ENCODE measurements at regions not wholly inside any gene's neighbourhood (a gene's known extent, or its start where the extent isn't known, plus 50 kb on each side); places are given as distances from the start of the nearest gene placed in this dataset.

DNA sequence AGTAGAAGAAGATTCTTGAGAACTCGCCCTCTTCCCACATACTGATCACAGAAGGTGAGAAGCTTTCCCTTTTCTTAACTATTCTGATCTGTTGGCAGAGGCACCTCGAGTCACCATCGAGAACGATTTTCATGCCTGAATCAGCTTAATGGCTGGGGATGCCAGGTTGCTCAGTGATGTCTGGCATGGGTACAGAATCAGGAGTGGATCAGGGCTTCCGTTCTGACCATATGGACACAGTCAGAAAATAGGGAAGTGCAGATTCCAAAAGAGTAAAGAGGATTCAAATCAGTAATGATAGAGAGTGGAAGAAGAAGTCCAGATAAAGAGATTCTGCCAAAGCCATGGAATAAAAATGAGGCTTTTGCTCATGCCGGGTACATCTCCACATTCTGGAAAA, 52.0 kb upstream of the GRB10 start:
- no peak for ATAC-seq (ENCODE audit: low FRiP score in 2 of 2)
- Histone ChIP-seq H3K36me3 (no peaks in the 10 kb centered on the region), H3K27ac (no peak overlapping the region), H3K4me1 (no peaks in the 10 kb centered on the region), H3K9me3 (no peaks in the 10 kb centered on the region), H3K27me3 (no peaks in the 10 kb centered on the region), H3K4me3 (no peak overlapping the region)
- TF ChIP-seq, protein P1, sequence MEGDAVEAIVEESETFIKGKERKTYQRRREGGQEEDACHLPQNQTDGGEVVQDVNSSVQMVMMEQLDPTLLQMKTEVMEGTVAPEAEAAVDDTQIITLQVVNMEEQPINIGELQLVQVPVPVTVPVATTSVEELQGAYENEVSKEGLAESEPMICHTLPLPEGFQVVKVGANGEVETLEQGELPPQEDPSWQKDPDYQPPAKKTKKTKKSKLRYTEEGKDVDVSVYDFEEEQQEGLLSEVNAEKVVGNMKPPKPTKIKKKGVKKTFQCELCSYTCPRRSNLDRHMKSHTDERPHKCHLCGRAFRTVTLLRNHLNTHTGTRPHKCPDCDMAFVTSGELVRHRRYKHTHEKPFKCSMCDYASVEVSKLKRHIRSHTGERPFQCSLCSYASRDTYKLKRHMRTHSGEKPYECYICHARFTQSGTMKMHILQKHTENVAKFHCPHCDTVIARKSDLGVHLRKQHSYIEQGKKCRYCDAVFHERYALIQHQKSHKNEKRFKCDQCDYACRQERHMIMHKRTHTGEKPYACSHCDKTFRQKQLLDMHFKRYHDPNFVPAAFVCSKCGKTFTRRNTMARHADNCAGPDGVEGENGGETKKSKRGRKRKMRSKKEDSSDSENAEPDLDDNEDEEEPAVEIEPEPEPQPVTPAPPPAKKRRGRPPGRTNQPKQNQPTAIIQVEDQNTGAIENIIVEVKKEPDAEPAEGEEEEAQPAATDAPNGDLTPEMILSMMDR (IDR thresholded peaks at IDR 0.05), result no peak
- DNase-seq, result no peak
- 84 to 90% methylated on average over 6 of the region's 6 CpGs for WGBS, 2 donors

DNA sequence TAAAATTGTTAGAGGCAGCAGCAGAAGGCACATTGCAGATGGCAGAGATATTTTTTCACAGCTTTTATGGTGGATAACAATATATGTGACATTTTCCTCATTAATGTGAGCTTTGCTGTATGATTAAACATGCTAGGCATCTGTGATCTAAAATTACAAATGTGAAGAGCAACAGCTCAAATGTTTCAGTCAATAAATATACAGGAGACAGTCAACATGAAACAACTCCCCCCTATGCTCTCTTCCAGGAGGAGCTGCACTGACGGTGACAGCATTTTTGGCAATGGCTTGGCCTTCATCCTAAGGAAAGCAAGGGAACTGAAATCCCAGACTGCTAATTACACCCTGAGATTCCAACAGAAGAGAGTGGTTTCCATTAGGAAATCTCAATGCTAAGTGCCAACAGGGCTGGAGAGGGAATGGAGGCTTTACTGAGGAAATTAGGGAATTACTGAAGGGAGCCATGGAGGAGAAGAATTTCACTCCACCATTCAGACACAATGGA, 51.4 kb upstream of the GRB10 start:
- Histone ChIP-seq H3K36me3 (no peaks in the 10 kb centered on the region), H3K27ac (no peak overlapping the region), H3K9me3 (no peaks in the 10 kb centered on the region), H3K27me3 (no peaks in the 10 kb centered on the region), H3K4me3 (no peak overlapping the region), H3K4me1 (no peaks in the 10 kb centered on the region)
- WGBS, 2 donors, result 79 to 81% methylated on average over 1 of the region's 1 CpG
- DNase-seq (no peak), ATAC-seq (ENCODE audit: low FRiP score in 2 of 2) (no peak)
- no peak for TF ChIP-seq POLR2AphosphoS5 (IDR thresholded peaks at IDR 0.05)
- TF ChIP-seq, protein P1 (IDR thresholded peaks at IDR 0.05), result no peak
- no peak for TF ChIP-seq POLR2A (IDR thresholded peaks at IDR 0.05)
- no peak for TF ChIP-seq EP300 (IDR thresholded peaks at IDR 0.05)

DNA sequence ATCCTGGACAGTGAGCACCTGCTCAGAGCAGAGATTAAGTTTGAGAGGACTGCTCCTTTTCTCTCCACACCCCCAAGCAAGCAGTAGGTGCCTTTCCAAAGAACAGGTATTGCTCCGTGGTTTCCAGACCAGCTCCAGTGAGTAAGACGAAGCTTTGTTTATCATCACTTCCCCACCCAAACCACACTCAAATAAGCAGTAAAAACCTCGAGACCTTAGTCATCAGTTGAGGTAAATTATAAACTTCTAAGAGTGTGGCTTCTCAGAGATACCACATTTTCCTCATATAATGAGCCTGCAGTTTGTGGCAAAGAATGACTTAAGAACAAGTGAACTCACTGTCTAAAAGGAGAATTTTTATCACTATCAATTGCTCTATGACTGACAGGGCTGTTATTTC, 50.0 kb upstream of the GRB10 start:
- ATAC-seq (ENCODE audit: low FRiP score in 2 of 2) (no peak), DNase-seq (no peak)
- Histone ChIP-seq H3K4me3 (no peak overlapping the region), H3K36me3 (no peaks in the 10 kb centered on the region), H3K27me3 (no peaks in the 10 kb centered on the region), H3K9me3 (no peaks in the 10 kb centered on the region), H3K27ac (no peak overlapping the region), H3K4me1 (no peaks in the 10 kb centered on the region)
- 37 to 44% methylated on average over 3 of the region's 3 CpGs for WGBS, 2 donors
- TF ChIP-seq EP300 (IDR thresholded peaks at IDR 0.05) (no peak), POLR2A (IDR thresholded peaks at IDR 0.05) (no peak), POLR2AphosphoS5 (IDR thresholded peaks at IDR 0.05) (no peak)
- TF ChIP-seq, protein P1 (IDR thresholded peaks at IDR 0.05), result no peak

Small RNAs in the stretch of these regions (small RNA-seq; reads per million reads assigned to genes)
- gene AC009296.1 (0 reads per million in 4 donors), gene RF00394 (0 reads per million in 4 donors)

Measured in upper lobe of left lung (tissue), 6 donors.